A204.1 (cell line): ENCODE measurements at regions not wholly inside any gene's neighbourhood (a gene's known extent, or its start where the extent isn't known, plus 50 kb on each side); places are given as distances from the start of the nearest gene placed in this dataset.
"Not testable (repeated sequence)": the region's sequence is repeated elsewhere in the genome, so short reads cannot be mapped to it uniquely, and the experiment has no call there.

Experiments used
- FAIRE-seq: peaks from 2 replicates; lab custom pipeline; 2012; peaks lifted over from hg19 to GRCh38; lab: Jason Lieb, UNC

- FAIRE-seq = no peak
Measured at GRCh38 chr4:137853424-137853823, 321.1 kb upstream of the PCDH18 start.

- FAIRE-seq = no peak
Measured at GRCh38 chr4:137852326-137852725, 320.0 kb upstream of the PCDH18 start.

DNA sequence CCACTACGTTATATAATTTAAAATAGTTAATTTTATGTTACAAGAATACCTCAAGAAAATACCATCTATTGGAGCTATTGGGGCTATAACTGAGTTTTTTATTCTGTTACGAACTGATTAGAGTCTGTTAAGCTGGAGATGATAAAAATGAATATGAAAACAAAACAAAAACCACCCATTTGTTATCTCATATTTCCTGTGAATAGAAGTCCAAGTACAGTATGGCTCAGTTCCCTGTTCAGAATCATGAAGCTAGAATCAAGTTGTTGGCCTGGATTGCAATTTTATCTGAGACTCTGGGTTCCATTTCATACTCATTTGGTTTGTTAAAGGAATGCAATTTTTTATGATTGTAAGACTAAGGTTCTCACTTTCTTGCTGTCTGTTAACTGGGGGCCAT, 319.1 kb upstream of the PCDH18 start:
- no peak for FAIRE-seq

- not testable (repeated sequence) for FAIRE-seq
Measured at GRCh38 chr4:137827945-137828344, 295.7 kb upstream of the PCDH18 start.

GRCh38 chr4:137825505-137825904, 293.2 kb upstream of the PCDH18 start:
- FAIRE-seq = no peak

DNA sequence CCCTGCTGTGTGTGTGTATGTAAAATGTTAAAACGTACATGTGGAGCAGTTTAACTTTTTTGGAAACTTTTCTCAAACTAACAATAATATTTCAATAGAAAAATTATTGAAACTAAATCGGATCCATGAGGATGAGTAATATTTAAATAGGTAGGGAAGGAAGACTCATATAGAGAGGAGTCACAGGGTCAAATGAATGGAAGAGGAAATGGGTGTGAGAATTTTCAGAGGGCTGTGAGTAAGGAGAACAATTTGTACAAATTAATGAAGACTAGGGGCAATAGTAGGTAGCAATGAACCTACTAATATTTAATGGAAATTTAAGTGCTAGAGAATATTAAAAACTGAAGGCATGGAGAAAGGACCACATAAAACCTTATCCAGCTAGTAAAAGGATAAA, 290.7 kb upstream of the PCDH18 start:
- no peak for FAIRE-seq

GRCh38 chr4:137819964-137820383, 287.7 kb upstream of the PCDH18 start:
- FAIRE-seq = peak; percentile 76

DNA sequence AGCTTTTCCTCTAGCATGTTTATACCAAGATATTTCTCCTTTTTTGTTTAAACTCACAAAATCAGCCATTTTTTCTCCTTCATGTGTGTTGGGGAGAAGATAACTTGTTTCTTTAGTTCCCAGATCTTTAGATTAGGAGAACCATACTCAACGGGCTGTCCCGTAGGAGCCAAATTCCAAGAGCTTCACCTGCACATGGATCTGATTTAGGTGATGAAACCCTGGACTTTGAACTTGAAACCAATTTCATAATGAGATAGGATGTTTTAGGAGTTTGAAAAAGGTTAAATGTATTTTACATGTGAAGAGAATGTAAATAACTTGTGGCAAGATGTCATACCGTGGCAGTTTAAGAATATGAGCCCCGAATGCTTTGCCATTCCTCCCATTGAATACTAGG, 280.0 kb upstream of the PCDH18 start:
- no peak for FAIRE-seq

DNA sequence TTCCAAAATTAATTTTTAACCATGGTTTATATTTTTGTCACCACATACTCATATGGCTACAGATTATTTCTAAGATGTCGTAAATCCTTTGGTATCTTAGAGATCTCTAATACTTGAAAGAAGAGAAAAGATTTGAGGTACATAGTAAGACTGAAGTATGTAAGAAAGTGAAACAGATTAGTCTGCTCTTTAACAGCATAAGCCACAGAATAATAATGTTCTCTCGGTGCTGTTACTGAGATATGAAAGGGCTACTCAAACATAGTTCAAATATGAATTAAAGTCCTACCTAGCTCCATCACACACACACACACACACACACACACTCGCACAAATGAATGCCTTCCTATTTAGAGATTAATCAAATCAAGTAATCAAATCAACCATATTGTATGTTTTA, 274.1 kb upstream of the PCDH18 start:
- FAIRE-seq = no peak

DNA sequence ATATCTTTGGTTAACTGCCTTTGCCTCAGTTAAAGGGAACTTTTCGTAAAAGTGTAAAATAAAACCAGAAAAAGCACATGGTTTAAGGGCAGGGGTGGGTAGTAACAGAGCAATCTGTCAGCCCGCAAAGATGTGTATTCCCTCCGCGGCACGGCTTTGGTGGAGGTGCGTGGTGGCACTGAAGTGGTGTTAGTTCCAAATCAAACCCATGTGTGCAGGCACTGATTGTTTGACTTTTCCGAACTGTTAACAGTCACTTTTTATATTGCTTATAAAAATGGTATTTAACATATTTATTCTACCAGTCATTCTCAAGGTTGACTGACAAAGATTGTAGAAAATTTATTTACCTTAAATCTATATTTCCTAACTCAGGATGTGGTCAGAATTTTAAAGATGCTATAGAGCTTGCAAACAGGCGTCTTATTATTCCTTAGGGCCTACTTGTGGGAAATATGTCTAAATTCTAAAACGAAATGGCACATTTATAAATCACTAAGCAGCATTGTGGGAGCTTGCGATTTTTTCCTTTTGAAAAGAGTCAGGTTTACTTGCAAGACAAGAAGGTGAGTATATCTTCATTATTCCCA, 272.7 kb upstream of the PCDH18 start:
- FAIRE-seq = no peak

GRCh38 chr4:137800861-137801260, 268.6 kb upstream of the PCDH18 start:
- no peak for FAIRE-seq

DNA sequence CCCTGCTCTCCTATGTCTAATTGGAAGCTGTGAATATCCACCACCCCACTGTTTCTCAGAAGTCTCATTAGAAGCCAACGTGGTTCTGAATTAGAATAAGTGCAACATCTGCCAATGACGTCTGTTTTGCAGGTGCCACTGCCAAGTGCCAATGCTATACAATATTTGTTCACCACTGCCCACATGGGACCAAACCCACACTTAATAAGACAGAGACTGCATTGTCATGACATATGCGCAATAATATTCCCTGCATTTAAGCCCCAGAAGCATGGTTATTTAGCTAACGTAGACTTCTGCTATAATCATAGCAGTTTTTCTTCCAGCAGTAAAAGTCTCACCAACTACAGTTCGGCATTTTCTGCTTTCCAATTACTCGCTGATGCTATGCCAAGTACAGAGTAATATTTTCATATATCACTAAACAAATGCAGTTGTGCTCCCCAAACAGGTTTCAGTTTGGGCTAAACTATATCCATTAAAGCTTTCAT, 262.5 kb upstream of the PCDH18 start:
- FAIRE-seq = no peak

DNA sequence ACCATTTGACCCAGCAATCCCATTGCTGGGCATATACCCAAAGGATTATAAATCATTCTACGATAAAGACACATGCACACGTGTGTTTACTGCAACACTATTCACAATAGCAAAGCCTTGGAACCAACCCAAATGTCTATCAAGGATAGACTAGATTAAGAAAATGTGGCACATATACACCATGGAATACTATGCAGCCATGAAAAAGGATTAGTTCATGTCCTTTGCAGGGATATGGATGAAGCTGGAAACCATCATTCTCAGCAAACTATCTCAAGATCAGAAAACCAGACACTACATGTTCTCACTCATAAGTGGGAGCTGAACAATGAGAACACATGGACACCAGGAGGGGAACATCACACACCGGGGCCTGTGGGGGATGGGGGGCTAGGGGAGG, 257.0 kb upstream of the PCDH18 start:
- not testable (repeated sequence) for FAIRE-seq

GRCh38 chr4:137783923-137784322, 251.6 kb upstream of the PCDH18 start:
- FAIRE-seq = not testable (repeated sequence)

- FAIRE-seq = no peak
Measured at GRCh38 chr4:137775701-137776100, 243.4 kb upstream of the PCDH18 start.

DNA sequence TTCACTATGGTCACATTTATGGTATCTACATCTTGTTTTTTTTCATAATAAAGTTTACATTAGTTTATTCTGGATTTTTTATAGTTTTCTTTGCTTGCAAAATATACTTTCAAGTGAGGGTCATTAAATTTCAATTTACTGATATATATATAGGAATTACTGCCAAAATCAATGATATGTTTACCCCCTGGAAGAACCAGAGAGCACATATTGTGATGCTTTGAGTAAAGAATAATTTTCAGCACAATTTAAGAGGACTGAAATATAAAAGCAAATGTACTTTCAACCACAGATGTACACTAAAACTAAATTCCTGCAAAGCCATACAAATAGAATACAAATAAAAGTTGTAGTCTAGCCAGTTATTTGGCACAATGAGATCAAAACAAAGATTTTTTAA, 242.2 kb upstream of the PCDH18 start:
- no peak for FAIRE-seq

- FAIRE-seq = no peak
Measured at GRCh38 chr4:137768881-137769280, 236.6 kb upstream of the PCDH18 start.

GRCh38 chr4:137768196-137768595, 235.9 kb upstream of the PCDH18 start:
- FAIRE-seq = no peak

- FAIRE-seq = no peak
Measured at GRCh38 chr4:137762591-137762990, 230.3 kb upstream of the PCDH18 start.

DNA sequence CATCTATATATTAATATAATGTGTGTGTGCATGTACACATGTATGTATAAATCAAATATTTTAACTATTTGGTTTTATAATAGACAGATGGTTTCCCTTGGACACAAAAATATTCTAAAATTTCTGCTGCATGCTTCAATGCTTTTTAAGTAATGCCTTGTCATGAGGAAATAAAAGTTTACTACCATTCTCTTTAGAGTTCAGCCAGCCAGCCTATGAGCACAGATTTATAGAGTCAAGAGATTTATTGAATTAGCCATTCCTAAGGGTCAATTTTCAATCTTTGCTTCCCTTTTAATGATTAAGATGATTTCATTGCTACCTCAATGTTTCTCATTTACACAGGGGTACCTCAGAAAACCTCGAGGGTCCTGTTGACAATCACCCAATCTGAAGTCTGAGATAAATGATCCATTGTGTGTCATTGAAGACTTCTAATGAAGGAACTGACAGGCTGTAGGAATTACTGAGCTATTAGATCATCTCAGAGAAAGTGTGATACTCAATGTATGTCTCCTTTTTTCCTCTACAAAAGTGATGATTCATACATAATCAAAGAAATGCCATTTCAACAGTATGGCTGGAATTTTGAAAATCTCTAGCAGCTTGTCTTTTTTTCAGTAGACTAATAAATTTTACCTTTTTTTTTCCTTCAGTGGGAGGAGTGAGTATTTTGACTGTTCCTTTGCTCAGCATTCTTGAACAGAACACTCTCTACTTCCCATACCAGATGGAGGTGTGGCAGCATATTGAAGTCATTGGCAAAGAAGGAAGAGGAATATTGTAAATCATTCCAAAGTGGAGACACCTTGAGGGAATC, 222.6 kb upstream of the PCDH18 start:
- FAIRE-seq = no peak

DNA sequence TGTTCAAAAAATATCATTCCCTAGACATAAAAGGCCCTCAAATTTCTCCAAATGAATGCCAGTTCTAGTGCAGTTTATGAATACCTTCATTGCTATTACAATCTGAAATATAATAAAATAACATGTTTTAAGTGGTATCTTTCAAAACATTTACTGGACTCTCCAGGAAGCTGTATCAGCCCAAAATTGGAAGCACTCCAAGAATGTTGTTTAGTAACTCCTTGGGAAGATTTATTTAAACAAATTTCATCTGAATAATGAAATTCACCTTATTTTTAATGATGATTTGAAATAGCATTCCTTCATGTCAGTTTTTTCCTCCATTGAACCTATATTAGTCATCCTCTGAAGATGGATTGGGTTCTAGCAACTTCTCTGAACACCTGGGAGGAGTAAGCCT, 217.2 kb upstream of the PCDH18 start:
- FAIRE-seq = no peak

DNA sequence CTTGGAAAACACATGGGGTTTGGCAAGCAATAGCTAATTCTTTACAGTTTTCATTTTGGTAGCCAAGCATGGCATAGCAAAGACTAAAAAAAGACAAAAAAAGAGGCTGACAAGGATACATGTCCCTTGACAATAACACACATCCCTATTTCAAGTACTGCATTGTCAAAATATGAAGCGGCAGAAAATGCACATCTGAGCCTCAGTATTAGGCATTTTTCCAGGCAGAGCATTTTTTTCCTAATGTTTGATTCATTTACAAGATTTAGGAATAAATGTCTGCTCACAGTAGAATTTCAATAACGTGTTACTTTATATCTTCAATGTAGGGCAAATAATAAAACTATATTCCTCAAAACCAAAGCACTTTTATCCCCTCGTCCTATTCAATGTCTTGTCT, 216.3 kb upstream of the PCDH18 start:
- no peak for FAIRE-seq

DNA sequence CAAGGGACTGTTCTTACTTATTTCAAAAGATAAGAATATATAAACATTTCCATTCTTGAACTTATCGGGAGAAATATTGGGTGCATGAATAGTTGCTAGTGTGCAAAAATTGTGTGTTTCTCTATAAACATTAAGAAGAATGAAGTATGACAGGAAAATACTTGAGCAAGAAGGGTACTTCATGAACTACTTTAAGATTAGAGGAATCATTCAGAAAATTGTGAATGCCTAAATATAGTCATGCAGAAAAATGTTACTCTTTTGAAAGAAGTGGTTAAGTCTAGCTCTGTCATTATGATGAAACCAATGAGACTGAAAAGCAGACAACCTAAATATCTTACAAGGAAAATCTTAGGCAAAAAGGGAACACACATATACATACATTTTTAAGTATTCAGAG, 207.8 kb upstream of the PCDH18 start:
- no peak for FAIRE-seq

- FAIRE-seq = no peak
Measured at GRCh38 chr4:137739391-137739790, 207.1 kb upstream of the PCDH18 start.
